ENCODE measurements at regions not wholly inside any gene's neighbourhood (a gene's known extent, or its start where the extent isn't known, plus 50 kb on each side); places are given as distances from the start of the nearest gene placed in this dataset.
"Not testable (repeated sequence)": the region's sequence is repeated elsewhere in the genome, so short reads cannot be mapped to it uniquely, and the experiment has no call there.

- intact Hi-C loops (cut with DNase I) = no loop called here
- Histone ChIP-seq H3K9me3 (no peaks in the 10 kb centered on the region), H3K27ac (no peak overlapping the region), H3K4me3 (no peak overlapping the region), H3K27me3 (replicated peaks; ENCODE audit: insufficient read depth) (no peaks in the 10 kb centered on the region), H3K4me1 (replicated peaks) (no peaks in the 10 kb centered on the region), H3K36me3 (no peaks in the 10 kb centered on the region)
- no peak for DNase-seq (ENCODE audit: low spot score)
- TF ChIP-seq POLR2A (IDR thresholded peaks at IDR 0.05) = no peak
- TF ChIP-seq POLR2AphosphoS5 (IDR thresholded peaks at IDR 0.05) = no peak
- no peak for TF ChIP-seq CTCF (IDR thresholded peaks at IDR 0.05)
- 92% methylated on average over 2 of the region's 2 CpGs for WGBS
These were observed 385.7 kb upstream of the CYLC2 start for GRCh38 chr9:102609461-102609860.

GRCh38 chr9:102603198-102604195 lies 391.6 kb upstream of the CYLC2 start:
- H3K27ac ChIP-seq; H3K36me3 ChIP-seq; DNase-seq (ENCODE audit: low spot score); H3K9me3 ChIP-seq; H3K27me3 ChIP-seq (replicated peaks; ENCODE audit: insufficient read depth); intact Hi-C loops (cut with DNase I); H3K4me1 ChIP-seq (replicated peaks); H3K4me3 ChIP-seq: not testable (repeated sequence)
- 92% methylated on average over 34 of the region's 47 CpGs for WGBS

GRCh38 chr9:102594241-102594640 lies 400.9 kb upstream of the CYLC2 start:
- WGBS = 67% methylated on average over 3 of the region's 3 CpGs
- H3K36me3 ChIP-seq = no peaks in the 10 kb centered on the region
- no peaks in the 10 kb centered on the region for H3K9me3 ChIP-seq
- no peaks in the 10 kb centered on the region for H3K4me1 ChIP-seq (replicated peaks)
- no peaks in the 10 kb centered on the region for H3K27me3 ChIP-seq (replicated peaks; ENCODE audit: insufficient read depth)
- no peak for TF ChIP-seq CTCF (IDR thresholded peaks at IDR 0.05)
- TF ChIP-seq POLR2A (IDR thresholded peaks at IDR 0.05) = no peak
- no peak for TF ChIP-seq POLR2AphosphoS5 (IDR thresholded peaks at IDR 0.05)
- intact Hi-C loops (cut with DNase I) = no loop called here
- no peak for DNase-seq (ENCODE audit: low spot score)
- no peak overlapping the region for H3K4me3 ChIP-seq
- no peak overlapping the region for H3K27ac ChIP-seq

GRCh38 chr9:102587281-102587680 lies 407.9 kb upstream of the CYLC2 start:
- DNase-seq (ENCODE audit: low spot score) = no peak
- no peak overlapping the region for H3K4me3 ChIP-seq
- WGBS = 34% methylated on average over 2 of the region's 2 CpGs
- TF ChIP-seq CTCF (IDR thresholded peaks at IDR 0.05) (no peak), POLR2A (IDR thresholded peaks at IDR 0.05) (no peak), POLR2AphosphoS5 (IDR thresholded peaks at IDR 0.05) (no peak)
- intact Hi-C loops (cut with DNase I) = no loop called here
- H3K27ac ChIP-seq = no peak overlapping the region
- no peaks in the 10 kb centered on the region for H3K9me3 ChIP-seq
- no peaks in the 10 kb centered on the region for H3K4me1 ChIP-seq (replicated peaks)
- no peaks in the 10 kb centered on the region for H3K36me3 ChIP-seq
- H3K27me3 ChIP-seq (replicated peaks; ENCODE audit: insufficient read depth) = no peaks in the 10 kb centered on the region

GRCh38 chr9:102569436-102569835 lies 425.7 kb upstream of the CYLC2 start:
- no peaks in the 10 kb centered on the region for H3K27me3 ChIP-seq (replicated peaks; ENCODE audit: insufficient read depth)
- H3K36me3 ChIP-seq = no peaks in the 10 kb centered on the region
- H3K4me1 ChIP-seq (replicated peaks) = no peaks in the 10 kb centered on the region
- no peak overlapping the region for H3K4me3 ChIP-seq
- no peak overlapping the region for H3K27ac ChIP-seq
- WGBS = 87% methylated on average over 3 of the region's 3 CpGs
- intact Hi-C loops (cut with DNase I) = no loop called here
- DNase-seq (ENCODE audit: low spot score) = no peak
- H3K9me3 ChIP-seq = no peaks in the 10 kb centered on the region
- TF ChIP-seq POLR2A (IDR thresholded peaks at IDR 0.05) (no peak), POLR2AphosphoS5 (IDR thresholded peaks at IDR 0.05) (no peak), CTCF (IDR thresholded peaks at IDR 0.05) (no peak)

Measured in prostate gland (tissue), 2 donors.